K562 (cell line): ENCODE measurements at regions not wholly inside any gene's neighbourhood (a gene's known extent, or its start where the extent isn't known, plus 50 kb on each side); places are given as distances from the start of the nearest gene placed in this dataset.

Experiments used
- ATAC-seq: fragments of 200-7000 bp; cut with Tn5 transposase; 3 replicates; pipeline ENCODE4 v1.9.1; 2020; ENCODE audit warnings: moderate library complexity
- BruUV-seq: library from RNA; stranded (reverse); fragments of 400-500 nt; replicated peaks from 2 replicates; lab custom pipeline; 2021; lab: Mats Ljungman, UMichigan
- CTCF ChIA-PET: fragments of 300-600 bp; formaldehyde crosslinking; extraction: SDS; loops from one replicate; lab custom pipeline; 2021; ENCODE audit warnings: low intra/inter-chr PET ratio; lab: Yijun Ruan, JAX
- POLR2A ChIA-PET: fragments of 300-600, 350-650 bp; sonication (Branson Sonifier 250); formaldehyde crosslinking; extraction: SDS; loops from one replicate; lab custom pipeline; 2021; ENCODE audit warnings: antibody characterized with exemption, inconsistent platforms; lab: Yijun Ruan, JAX
- DNase-seq, 4 experiments: peaks; one replicate each; pipeline versions ENCODE4 v3.0.0 to v3.0.0-alpha.2; 2011 to 2018; ENCODE audit warnings: low spot score in 3 of 4, mixed read lengths in 3 of 4; ENCODE audit errors: extremely low read depth in 1 of 4
- FAIRE-seq: peaks from 2 replicates; lab custom pipeline; 2011; peaks lifted over from hg19 to GRCh38; lab: Jason Lieb, UNC
- H2AFZ ChIP-seq: 2 replicates; pipeline ENCODE4 v1.6.0; 2011; ENCODE audit warnings: low read depth, low read length, control low read depth, inconsistent platforms
- H3K27ac ChIP-seq: fragments of 200-600 bp; 3 replicates; pipeline ENCODE4 v1.8.0; 2011; ENCODE audit warnings: low read depth, mild to moderate bottlenecking, control low read depth, inconsistent platforms, low read length, moderate library complexity, mixed read lengths; ENCODE audit errors: extremely low read depth
- H3K27me3 ChIP-seq, 2 experiments: fragments of 300-600 bp in 1 of 2; 2 replicates in 1 of 2; 3 replicates in 1 of 2; pipeline versions ENCODE4 v1.6.0 to v1.8.0; 2011; ENCODE audit warnings: inconsistent platforms in 2 of 2, low read length in 2 of 2, mild to moderate bottlenecking in 1 of 2, mixed read lengths in 1 of 2, moderate library complexity in 1 of 2; ENCODE audit not compliant: control insufficient read depth in 2 of 2, insufficient read depth in 2 of 2
- H3K36me3 ChIP-seq: fragments of 300-600 bp; 3 replicates; pipeline ENCODE4 v1.8.0; 2011; ENCODE audit warnings: mild to moderate bottlenecking, low read length, inconsistent platforms; ENCODE audit not compliant: control insufficient read depth, insufficient read depth
- H3K4me1 ChIP-seq, 2 experiments: fragments of 200-600 bp in 1 of 2; replicated peaks in 1 of 2; 2 replicates in 1 of 2; 3 replicates in 1 of 2; pipeline versions ENCODE4 v1.5.1 to v1.8.0; 2011; ENCODE audit warnings: inconsistent platforms in 2 of 2, low read length in 2 of 2, mild to moderate bottlenecking in 1 of 2, mixed read lengths in 1 of 2, moderate library complexity in 1 of 2; ENCODE audit not compliant: control insufficient read depth in 2 of 2, insufficient read depth in 2 of 2
- H3K4me2 ChIP-seq: 2 replicates; pipeline ENCODE4 v1.6.1; 2011; ENCODE audit warnings: low read length, control low read depth, inconsistent platforms, mixed read lengths; ENCODE audit not compliant: insufficient read depth
- H3K4me3 ChIP-seq: fragments of 200-600 bp; sonication (generic), shearing (Covaris generic); 2 replicates; pipeline ENCODE4 v1.5.1; 2016; ENCODE audit warnings: control low read depth, inconsistent platforms
- H3K79me2 ChIP-seq: fragments of 200-600 bp; 3 replicates; pipeline ENCODE4 v1.8.0; 2011; ENCODE audit warnings: low read length, inconsistent platforms; ENCODE audit not compliant: control insufficient read depth, insufficient read depth
- H3K9ac ChIP-seq, 2 experiments: 2 replicates each; pipeline versions ENCODE4 v1.6.0 to v1.6.1; 2011; ENCODE audit warnings: low read depth in 2 of 2, low read length in 2 of 2, control low read depth in 1 of 2, inconsistent platforms in 1 of 2, mild to moderate bottlenecking in 1 of 2, mixed read lengths in 1 of 2; ENCODE audit not compliant: insufficient read depth in 1 of 2
- H3K9me1 ChIP-seq: one replicate; pipeline ENCODE4 v1.6.0; 2011; ENCODE audit warnings: inconsistent platforms, mild to moderate bottlenecking, low read length, moderate library complexity; ENCODE audit not compliant: control insufficient read depth, insufficient read depth
- H3K9me3 ChIP-seq: replicated peaks from 2 replicates; pipeline ENCODE4 v1.5.1; 2011; ENCODE audit warnings: low read depth, low read length, inconsistent platforms; ENCODE audit not compliant: control insufficient read depth, insufficient read depth
- H4K20me1 ChIP-seq: replicated peaks from 2 replicates; pipeline ENCODE4 v1.6.1; 2011; ENCODE audit warnings: low read length, inconsistent platforms, mixed read lengths; ENCODE audit not compliant: control insufficient read depth, insufficient read depth
- CBX5 ChIP-seq: IDR thresholded peaks from 2 replicates; pipeline ENCODE4 v1.6.1; 2014; ENCODE audit warnings: low read depth, borderline replicate concordance
- ETS2 ChIP-seq: IDR thresholded peaks from 2 replicates; pipeline ENCODE4 v1.6.1; 2016; ENCODE audit warnings: borderline replicate concordance, missing genetic modification characterization, mild to moderate bottlenecking, moderate library complexity, missing compliant biosample characterization; ENCODE audit not compliant: poor library complexity, severe bottlenecking
- GTF3C2 ChIP-seq: IDR thresholded peaks from 3 replicates; pipeline ENCODE4 v1.6.1; 2011; ENCODE audit warnings: borderline replicate concordance, mild to moderate bottlenecking, moderate library complexity; ENCODE audit not compliant: insufficient read length; ENCODE audit errors: extremely low read depth
- MED1 ChIP-seq: sonication (generic); formaldehyde crosslinking; IDR thresholded peaks from 2 replicates; pipeline ENCODE4 v1.8.1; 2023; ENCODE audit warnings: missing genetic modification reagents, borderline replicate concordance
- MEIS2 ChIP-seq: fragments of 450-650 bp; IDR thresholded peaks from 2 replicates; pipeline ENCODE4 v1.6.1; 2014; ENCODE audit warnings: mild to moderate bottlenecking; ENCODE audit not compliant: partially characterized antibody
- NCOA2 ChIP-seq, 2 experiments: fragments of 450-650 bp; IDR thresholded peaks; 2 replicates each; pipeline ENCODE4 v1.6.1; 2018; ENCODE audit warnings: mild to moderate bottlenecking in 2 of 2, moderate library complexity in 1 of 2; ENCODE audit not compliant: partially characterized antibody in 2 of 2
- NFE2L1 ChIP-seq: fragments of 450-650 bp; IDR thresholded peaks from 2 replicates; pipeline ENCODE4 v1.6.1; 2016; ENCODE audit warnings: missing genetic modification characterization, low read depth, mild to moderate bottlenecking, missing compliant biosample characterization, moderate library complexity, borderline replicate concordance
- RB1 ChIP-seq: fragments of 450-650 bp; IDR thresholded peaks from 2 replicates; pipeline ENCODE4 v1.6.1; 2017; ENCODE audit warnings: low read depth, mild to moderate bottlenecking
- ZBTB8A ChIP-seq: fragments of 450-650 bp; IDR thresholded peaks from 2 replicates; pipeline ENCODE4 v1.6.1; 2018; ENCODE audit warnings: mild to moderate bottlenecking, moderate library complexity; ENCODE audit not compliant: partially characterized antibody
- ZC3H8 ChIP-seq: fragments of 450-650 bp; IDR thresholded peaks from 2 replicates; pipeline ENCODE4 v1.6.1; 2017
- ZNF347 ChIP-seq: fragments of 450-650 bp; formaldehyde crosslinking; IDR thresholded peaks from 2 replicates; pipeline ENCODE4 v1.4.0; 2020; ENCODE audit warnings: low read depth, mild to moderate bottlenecking, moderate library complexity
- ZNF445 ChIP-seq: fragments of 250-450 bp; sonication (Bioruptor Pico); IDR thresholded peaks from 2 replicates; pipeline ENCODE4 v1.4.0; 2020; ENCODE audit warnings: low read depth, mild to moderate bottlenecking, moderate library complexity
- ZZZ3 ChIP-seq: fragments of 450-650 bp; IDR thresholded peaks from 2 replicates; pipeline ENCODE4 v1.6.1; 2016; ENCODE audit warnings: antibody characterized with exemption, mild to moderate bottlenecking, moderate library complexity
- WGBS: fragments of 100-300 bp; shearing (Covaris generic); methylation state at CpG from one replicate; pipeline ENCODE4 v1.1.6; 2016; ENCODE audit warnings: low coverage, mixed read lengths; ENCODE audit not compliant: insufficient coverage; ENCODE audit errors: missing lambda C conversion rate; 5-methylcytosine and 5-hydroxymethylcytosine counted together
- in situ Hi-C: fragments of 300-500 bp; cut with MboI; formaldehyde crosslinking; loops from 4 replicates; pipeline ENCODE4 v1.15.0; 2018; ENCODE audit warnings: inconsistent platforms, mixed read lengths
- intact Hi-C: fragments of 100-400 bp; cut with micrococcal nuclease; formaldehyde crosslinking; loops from 2 replicates; pipeline ENCODE4 v1.14.2; 2022
- TF ChIP-seq, protein P1 (sequence below): sonication (generic); formaldehyde crosslinking; IDR thresholded peaks from 2 replicates; pipeline ENCODE4 v1.9.0; 2022; ENCODE audit warnings: mild to moderate bottlenecking, missing genetic modification reagents
- TF ChIP-seq, protein P2 (sequence below), 3 experiments: fragments of 200-800 bp in 1 of 3; sonication (Bioruptor generic) in 1 of 3; sonication (generic) in 1 of 3; formaldehyde crosslinking in 1 of 3; IDR thresholded peaks; 2 replicates each; pipeline versions ENCODE4 v1.6.1 to v1.8.0; 2016 to 2022; ENCODE audit warnings: mild to moderate bottlenecking in 2 of 3, missing compliant biosample characterization in 2 of 3, missing genetic modification characterization in 2 of 3, missing genetic modification reagents in 1 of 3

DNA sequence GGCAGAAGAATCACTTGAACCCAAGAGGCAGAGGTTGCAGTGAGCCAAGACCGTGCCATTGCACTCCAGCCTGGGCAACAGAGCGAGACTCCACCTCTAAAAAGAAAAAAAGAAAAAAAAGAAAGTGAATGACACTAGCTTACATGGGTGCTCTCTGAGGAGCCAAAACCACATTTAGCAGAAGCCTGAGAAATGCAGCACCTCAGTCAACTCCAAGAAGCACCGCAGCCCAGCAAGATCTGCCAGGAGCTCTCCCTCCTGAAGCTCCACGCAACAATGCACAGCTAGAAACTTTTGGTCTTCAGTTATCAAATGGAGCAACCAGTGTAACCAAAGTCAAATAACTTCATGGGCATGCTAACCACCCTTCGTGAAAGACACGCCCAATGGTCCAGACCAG is 229.1 kb downstream of the SETD4 start:
- DNase-seq, result no peak
- Histone ChIP-seq H3K27ac (no peak overlapping the region), H3K79me2 (no peaks in the 10 kb centered on the region), H3K9ac (no peak overlapping the region), H3K9me1 (no peaks in the 10 kb centered on the region), H2AFZ (no peak overlapping the region), H3K4me1 (no peaks in the 10 kb centered on the region), H3K9me3 (no peaks in the 10 kb centered on the region), H3K27me3 (0 out of 5 replicates have a peak, but pooled peaks cover 4 to 8% of the 10 kb centered on the region in 2 experiments), H3K4me3 (no peak overlapping the region), H3K4me2 (no peak overlapping the region), H3K36me3 (no peaks in the 10 kb centered on the region), H4K20me1 (no peaks in the 10 kb centered on the region)
- ChIA-PET CTCF (no interaction called here), POLR2A (interaction anchor here (0.6 to 1.2 kb wide), 5 partner anchors 9 to 834 kb away, joined by 3 to 5 read pairs (median 4); no protein-coding TSS in a partner anchor)
- WGBS, result 0% methylated on average over 6 of the region's 6 CpGs
- no peak for TF ChIP-seq NCOA2 (IDR thresholded peaks at IDR 0.05; ENCODE audit: partially characterized antibody in 2 of 2)
- TF ChIP-seq RB1, result no peak
- no peak for TF ChIP-seq NFE2L1
- TF ChIP-seq ZBTB8A, result no peak
- TF ChIP-seq, protein P1, sequence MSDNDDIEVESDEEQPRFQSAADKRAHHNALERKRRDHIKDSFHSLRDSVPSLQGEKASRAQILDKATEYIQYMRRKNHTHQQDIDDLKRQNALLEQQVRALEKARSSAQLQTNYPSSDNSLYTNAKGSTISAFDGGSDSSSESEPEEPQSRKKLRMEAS (CRISPR knock-in tag), result no peak
- TF ChIP-seq ZNF347 (CRISPR knock-in tag), result no peak
- no peak for TF ChIP-seq ETS2 (tag)
- TF ChIP-seq CBX5, result no peak
- no peak for TF ChIP-seq ZZZ3
- TF ChIP-seq, protein P2, sequence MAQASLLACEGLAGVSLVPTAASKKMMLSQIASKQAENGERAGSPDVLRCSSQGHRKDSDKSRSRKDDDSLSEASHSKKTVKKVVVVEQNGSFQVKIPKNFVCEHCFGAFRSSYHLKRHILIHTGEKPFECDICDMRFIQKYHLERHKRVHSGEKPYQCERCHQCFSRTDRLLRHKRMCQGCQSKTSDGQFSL (CRISPR knock-in tag; IDR thresholded peaks at IDR 0.05), result no peak
- TF ChIP-seq, protein P2 (tag; IDR thresholded peaks at IDR 0.05), result no peak
- TF ChIP-seq ZNF445, result no peak
- TF ChIP-seq MED1, result no peak
- TF ChIP-seq MEIS2, result no peak
- no peak for TF ChIP-seq ZC3H8
- no peak for TF ChIP-seq GTF3C2
- no peak for FAIRE-seq
- no peak for ATAC-seq
- intact Hi-C loops, result no loop called here
- no TSS peak for BruUV-seq
- in situ Hi-C loops, result no loop called here
